Prostate gland (tissue), 2 donors: ENCODE measurements at regions not wholly inside any gene's neighbourhood (a gene's known extent, or its start where the extent isn't known, plus 50 kb on each side); places are given as distances from the start of the nearest gene placed in this dataset.

Experiments used
- CTCF ChIP-seq, 4 experiments: fragments of 200-600 bp in 2 of 4; fragments of 450-650 bp in 2 of 4; sonication (generic) in 2 of 4; IDR thresholded peaks; 1 replicate in 3 of 4; 2 replicates in 1 of 4; pipeline ENCODE4 v1.5.1; 2016 to 2019; ENCODE audit warnings: antibody characterized with exemption in 4 of 4, mild to moderate bottlenecking in 2 of 4, moderate library complexity in 2 of 4
- POLR2A ChIP-seq: fragments of 450-650 bp; IDR thresholded peaks from one replicate; pipeline ENCODE4 v1.6.1; 2016; ENCODE audit warnings: antibody characterized with exemption, mild to moderate bottlenecking
- POLR2AphosphoS5 ChIP-seq: sonication (generic); formaldehyde crosslinking; IDR thresholded peaks from one replicate; pipeline ENCODE4 v1.6.1; 2017; ENCODE audit warnings: antibody characterized with exemption

- TF ChIP-seq CTCF (IDR thresholded peaks at IDR 0.05) (no peak), POLR2A (no peak), POLR2AphosphoS5 (no peak)
Observed at GRCh38 chr10:6843481-6843881, 263.4 kb upstream of the PRKCQ start.
